HG03469 (cell line): ENCODE measurements at regions not wholly inside any gene's neighbourhood (a gene's known extent, or its start where the extent isn't known, plus 50 kb on each side); places are given as distances from the start of the nearest gene placed in this dataset.

ENCODE experiments used
- ATAC-seq: cut with Tn5 transposase; IDR thresholded peaks from one replicate; pipeline ENCODE4 v1.9.1; 2021; ENCODE audit warnings: mild to moderate bottlenecking, moderate library complexity, moderate number of reproducible peaks; ENCODE audit not compliant: unreplicated experiment

DNA sequence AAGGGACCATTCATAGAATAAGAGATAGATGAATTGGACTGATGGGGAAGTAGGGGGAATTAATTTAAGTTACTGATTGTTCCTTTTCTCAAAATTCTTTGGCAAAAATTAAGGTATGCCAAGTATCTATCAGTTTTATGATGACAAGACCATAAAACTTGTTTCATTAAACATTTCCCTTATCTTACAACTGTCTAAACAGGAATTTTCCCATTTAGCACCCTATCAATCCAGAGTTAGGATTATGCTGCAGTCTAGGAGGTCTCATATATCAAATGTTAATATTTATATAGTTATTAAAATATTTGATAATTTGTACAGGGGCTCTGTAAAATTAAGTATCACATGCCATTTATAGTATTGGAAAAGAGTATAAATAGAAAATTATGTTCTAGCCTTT lies 51.5 kb upstream of the ARID1B start:
- ATAC-seq = no peak

DNA sequence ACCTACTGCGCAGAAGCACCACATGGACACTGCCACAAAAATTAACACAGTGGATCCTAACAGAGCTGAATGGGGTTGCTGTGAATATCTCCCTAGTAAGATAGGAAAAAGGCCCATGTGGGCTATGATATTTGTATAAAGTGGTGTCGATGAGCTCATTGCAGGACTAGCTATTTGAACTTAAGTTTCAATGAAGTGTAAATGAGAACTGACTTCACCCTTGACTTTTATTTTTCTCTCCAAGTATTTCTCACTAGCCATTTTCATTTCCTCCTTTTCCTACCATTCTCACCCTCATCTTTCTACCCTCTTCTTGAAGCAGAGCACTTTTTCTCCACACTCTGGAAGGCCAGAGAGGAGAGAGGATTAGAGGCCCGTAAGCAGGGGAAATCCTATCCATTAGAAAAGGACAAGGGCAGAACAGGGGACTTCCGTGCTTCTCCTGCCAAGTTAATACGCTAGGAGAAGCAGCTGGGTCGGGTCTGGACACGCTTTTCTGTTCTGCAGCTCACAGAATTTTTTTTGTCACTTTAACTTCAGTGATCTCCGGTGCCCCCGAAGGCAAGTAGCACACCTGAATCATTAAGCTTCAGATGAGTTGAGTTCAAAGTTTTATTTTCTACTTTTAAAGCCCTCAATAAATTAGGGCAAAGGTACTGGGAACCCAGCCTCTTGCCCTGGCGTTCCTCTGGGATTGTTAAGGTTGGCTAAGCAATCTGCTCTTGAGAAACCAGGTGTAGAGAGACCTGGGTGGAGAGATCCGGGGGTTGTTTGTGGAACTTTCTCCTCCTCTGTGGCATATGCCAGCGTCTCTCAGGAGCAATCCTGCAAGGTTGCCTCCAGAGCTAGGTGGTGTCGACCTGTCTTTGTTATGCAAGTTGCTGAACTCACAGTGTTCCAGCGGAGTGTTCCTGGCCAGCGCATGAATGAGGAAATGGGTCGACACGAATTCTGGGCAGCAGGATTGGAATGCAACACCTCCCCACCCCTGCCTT lies 56.2 kb upstream of the ARID1B start:
- peak; percentile 34 for ATAC-seq

DNA sequence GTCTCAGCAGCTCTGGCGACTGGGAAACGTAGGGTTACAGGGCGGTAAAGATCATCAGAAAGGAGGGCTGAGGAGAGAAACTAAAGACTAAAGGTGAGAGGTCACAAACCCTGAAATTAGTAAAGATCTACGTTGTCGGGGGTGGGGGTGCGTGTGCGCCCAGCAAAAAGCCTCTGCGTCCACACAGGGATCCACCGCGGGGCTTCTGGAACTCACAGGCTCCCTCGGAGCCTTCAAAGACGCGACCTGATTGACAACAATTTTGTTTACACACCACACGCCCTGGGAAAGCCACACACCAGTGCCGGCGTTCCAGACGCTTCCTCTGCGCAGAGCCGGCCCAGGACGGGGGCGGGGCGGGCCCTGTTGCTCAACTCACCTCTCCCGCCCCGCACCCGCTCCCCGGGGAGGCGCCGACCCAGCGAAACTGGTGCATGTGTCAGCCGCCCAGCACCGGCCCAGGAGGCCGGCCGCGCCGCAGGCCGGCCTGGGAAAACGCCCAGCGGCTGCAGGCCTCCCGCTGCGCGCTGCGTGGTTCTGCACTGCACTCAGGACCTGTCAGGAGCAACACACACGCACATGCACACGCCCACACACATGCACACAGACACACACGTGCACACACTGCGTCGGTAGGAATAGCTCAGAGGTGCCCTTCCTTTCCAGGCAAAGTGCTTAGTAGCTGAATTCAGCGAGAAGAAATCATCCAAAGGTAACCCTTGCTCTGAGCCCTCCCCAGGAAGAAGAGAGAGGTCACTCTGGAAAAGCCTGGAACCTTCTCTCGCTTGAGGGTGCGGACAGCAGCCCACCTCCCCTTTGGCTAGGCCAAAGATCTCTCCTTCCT lies 57.2 kb upstream of the ARID1B start:
- peak; percentile 63 for ATAC-seq

DNA sequence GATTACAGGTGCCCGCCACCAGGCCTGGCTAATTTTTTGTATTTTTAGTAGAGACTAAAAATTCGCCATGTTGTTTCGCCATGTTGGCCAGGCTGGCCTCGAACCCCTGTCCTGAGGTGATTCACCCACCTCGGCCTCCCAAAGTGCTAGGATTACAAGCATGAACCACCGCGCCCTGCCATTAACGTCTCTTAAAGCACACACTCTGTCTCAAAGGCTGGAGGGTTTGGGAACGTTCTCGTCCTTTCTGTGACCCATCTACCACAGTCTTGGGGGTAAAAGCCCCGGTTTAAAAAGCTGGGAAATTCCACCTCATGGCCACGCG lies 57.8 kb upstream of the ARID1B start:
- ATAC-seq = no peak

DNA sequence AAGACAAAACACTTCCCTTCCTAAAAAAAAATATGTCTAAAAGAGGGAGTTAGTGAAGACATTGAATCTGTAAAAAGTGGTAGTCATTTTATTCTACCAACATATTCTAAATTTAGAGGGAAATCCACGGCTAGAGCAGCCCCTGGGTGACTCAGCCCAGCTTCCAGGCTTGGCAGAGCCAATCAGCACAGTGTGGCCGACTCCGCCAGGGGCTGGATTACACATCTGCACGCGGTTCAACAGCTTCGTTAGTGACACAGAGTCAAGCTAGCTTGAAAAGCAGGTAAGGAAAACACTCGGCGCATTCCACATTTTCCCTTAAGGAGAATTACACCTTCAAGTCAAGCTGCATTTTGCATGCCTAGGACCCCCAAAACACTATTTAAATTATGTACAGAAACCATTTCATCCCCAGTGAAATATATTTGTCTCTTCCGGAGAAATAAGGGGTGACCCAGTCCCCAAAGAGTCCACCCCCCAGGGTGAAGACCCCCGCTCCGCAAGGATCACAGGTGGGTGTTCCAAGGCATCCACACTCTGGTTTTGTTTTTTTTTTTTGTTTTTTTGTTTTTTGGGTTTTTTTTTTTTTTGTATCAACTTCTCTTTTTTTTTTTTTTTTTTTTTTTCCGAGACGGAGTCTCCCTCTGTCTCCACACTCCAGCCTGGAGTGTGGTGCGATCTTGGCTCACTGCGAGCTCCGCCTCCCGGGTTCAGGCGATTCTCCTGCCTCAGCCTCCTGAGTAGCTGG lies 58.4 kb upstream of the ARID1B start:
- no peak for ATAC-seq

DNA sequence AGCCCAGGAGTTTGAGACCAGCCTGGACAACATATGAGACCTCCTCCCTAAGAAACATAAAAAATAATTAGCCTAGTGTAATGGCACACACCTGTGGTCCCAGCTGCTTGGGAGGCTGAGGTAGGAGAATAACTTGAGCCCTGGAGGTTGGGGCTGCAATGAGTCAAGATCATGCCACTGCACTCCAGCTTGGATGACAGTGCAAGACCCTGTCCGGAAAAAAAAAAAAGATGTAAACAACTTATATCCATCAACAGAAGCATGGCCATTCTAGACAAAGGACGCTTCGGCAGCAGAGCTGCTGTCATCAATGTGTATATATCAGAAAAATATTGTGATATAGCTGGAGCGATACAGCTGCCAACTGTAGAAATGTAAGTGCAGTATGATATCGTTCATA lies 59.6 kb upstream of the ARID1B start:
- ATAC-seq = no peak

DNA sequence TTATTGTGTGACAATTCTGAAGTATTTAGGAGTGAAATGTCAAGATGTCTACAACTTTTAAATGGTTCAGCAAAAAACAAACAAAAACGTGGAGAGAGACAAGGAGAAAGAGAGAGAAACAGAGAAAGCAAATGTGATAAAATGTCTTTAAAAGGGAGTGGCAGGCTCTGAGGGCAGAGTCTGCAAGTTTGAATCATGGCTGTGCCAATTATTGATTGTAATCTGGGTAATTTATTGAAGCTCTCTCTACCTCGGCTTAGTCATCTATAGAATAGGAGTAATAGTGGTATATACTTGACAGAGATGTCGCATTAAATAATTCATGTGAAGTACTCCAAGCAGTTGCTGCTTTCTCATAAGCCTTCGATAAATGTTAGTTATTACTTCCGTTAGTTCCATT lies 61.3 kb upstream of the ARID1B start:
- no peak for ATAC-seq

DNA sequence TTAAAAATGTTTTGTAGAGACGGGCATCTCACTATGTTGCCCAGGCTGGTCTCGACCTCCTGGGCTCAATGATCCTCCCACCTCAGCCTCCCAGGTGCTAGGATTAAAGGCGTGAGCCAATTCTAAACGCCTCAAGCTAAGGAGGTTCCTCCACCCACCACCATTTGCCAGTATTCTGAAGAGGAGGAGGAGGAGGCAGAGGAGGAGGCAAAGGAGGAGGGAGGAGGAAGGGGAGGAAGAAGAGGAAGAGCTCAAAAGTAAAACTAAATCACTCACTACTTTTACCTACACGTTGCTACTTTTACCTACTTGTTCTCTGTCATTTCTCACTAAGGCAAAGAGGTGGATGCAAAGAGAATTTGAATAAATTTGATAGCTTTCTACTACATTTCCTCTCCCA lies 63.6 kb upstream of the ARID1B start:
- no peak for ATAC-seq

DNA sequence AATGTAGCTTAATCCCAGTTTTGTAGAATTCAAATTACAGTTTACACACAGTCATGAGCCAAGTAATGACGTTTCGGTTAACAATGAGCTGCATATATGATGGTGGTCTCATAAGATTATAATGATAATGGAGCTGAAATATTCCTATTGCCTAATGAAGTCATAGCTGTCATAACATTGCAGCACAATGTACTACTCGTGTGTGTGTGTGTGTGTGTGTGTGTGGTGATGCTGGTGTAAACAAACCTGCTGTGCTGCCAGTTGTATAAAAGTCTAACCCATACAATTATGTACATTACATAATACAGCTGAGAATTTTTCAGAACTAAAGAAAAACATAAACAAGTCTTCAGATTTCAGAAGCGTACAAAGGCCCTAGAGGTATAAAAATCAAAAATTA lies 66.7 kb upstream of the ARID1B start:
- ATAC-seq = no peak

DNA sequence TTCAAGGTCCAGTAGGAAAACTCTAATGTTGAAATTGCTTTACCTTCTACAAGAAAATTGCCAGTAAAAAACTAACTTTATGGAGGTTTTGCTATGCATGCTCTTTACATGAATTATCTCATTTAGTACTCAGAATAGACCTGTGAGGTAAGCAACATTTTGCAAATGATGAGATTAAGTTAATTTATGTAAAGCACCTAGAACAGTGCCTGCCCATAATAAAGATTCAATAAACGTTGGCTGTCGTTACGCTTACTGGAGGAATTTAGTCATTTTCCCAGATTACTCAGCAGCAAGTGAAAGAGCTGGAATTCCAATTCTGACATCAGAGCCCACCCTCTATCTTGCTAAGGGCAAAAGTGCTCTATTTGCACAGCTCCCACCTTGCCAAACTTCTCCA lies 69.4 kb upstream of the ARID1B start:
- no peak for ATAC-seq

DNA sequence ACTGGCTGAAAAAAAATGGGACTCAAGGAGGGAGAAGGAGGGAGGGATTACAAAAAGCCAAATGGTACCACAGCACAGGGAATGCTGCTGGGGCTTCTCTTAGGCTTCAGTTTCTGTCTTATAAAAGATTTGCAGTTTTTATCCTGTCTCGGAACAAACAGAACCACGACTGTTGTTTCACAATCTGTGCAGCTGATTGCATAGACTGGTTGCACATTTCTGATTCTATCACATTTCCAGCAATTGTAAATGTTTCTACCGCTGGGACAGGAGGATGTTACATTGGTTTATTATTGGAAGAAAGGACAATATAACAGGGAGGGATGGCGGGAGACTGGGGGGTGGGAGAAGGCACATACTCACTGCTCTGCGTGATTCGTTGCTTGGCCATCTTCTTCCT lies 73.5 kb upstream of the ARID1B start:
- ATAC-seq = no peak

DNA sequence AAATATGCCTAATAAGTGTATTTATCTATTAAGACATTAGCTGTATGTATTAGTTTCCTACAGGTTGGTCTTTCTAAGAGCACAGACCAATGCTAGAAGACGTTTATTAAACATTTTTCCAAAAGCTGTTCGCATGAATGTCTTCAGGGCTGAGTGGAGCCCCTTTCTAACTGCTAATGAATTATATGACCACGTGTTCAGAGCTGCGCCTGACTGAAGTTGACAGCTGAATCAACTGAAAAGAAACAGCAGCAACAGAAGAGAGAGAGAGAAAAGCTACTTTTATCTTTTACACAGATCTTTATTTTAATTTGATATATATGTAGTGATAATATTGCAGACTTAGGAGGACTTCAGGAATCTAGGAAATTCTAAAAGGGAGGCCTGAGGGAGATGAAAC lies 75.2 kb upstream of the ARID1B start:
- no peak for ATAC-seq

DNA sequence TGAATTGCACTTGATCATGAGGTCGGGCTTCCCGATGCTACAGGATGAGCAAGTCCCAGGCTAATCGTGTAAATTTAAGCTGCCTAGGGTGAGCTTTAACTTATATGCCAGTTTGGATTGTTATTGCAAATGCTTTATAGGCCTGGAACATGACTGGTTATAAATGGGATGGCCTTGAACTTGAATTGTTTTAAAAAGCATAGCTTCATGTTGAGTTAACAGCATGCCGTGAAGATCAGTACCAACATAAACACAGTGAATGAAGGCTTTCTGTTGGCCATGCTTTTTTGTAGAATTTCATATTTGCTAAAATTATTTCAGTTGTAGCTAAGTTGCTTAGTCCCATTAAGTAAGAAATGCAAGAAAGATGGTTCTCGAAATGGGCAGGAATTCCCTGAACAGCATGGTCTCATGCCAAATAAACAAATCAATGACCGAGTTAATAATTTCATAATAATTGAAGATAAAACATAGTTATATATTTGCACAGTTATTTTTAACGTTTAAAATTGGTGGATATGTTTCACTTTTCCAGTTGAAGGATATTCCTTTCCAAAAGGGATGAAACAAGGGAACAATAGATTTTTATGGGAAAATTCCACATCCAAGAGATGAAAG lies 76.6 kb upstream of the ARID1B start:
- no peak for ATAC-seq

DNA sequence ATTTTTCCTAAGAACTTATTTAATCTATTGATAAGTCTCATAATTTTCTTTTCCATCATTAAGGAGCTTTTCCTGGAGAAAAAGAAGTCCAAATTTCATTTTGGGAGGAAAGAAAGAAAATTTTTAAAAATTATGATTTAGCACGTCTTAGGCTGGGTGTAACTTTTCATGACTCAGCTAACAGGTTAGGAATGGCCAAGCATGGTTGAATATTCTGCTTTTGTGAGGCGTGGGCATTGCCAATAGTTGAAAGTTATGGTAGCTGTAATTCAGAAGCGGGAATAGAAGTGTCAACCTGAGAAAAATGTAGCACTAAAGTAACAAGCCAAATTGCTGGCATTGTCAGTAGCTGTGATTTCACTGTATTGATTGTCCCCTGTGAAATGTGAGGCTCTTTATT lies 77.2 kb upstream of the ARID1B start:
- no peak for ATAC-seq

DNA sequence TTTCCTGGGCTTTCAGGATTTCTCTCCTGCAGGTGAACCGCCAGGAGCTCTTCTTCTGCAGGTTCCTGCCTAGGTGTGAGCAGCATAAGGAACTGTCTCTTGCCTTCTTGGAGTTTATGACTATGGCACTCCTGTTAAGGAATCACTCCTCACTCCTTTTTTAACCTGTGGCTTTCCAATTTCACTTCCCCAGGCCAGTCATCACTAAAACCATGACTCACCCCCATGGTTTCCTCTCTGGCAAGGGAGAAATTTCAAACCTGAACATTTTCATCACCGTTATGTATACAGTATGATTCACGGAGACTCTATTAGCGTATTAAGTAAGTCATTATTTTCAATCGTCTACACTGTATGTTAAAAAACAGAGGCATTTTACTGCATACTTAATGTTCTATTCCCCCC lies 78.2 kb upstream of the ARID1B start:
- peak; percentile 25 for ATAC-seq

DNA sequence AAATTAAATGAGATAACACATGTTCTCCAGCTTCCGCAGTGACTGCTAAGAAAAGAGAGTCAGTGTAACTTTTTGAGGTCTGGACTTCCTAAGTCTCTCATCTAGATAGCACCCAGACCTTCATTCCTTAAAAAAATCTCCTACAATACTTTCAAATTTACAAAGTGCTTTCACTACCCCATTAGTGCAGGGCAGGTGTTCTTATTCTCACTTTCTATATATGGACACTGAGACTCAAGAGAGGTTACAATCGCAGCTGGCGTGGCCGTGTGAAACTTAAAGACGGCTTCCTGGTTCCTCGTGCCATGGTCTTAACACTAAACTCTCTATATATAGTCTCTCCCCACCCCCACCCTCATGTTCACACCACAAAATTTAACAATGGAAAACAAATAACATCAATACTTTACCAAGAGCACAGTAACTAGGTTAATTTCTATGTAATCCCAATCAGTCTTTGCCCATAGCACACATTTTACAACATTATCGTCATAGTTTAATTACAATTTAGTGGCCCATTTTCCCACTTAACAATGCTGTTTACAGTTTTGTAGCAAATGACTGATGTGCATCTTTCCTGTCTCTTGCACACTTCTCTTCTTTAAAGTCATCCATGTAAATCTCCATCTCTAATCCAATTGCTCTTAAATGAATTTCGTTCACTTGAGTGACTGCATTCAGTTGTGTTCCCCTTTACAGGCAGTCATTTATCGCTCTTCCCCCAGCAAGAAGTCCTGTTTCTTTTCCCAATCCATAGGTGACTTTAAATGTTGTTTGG lies 78.8 kb upstream of the ARID1B start:
- ATAC-seq = peak; percentile 60

DNA sequence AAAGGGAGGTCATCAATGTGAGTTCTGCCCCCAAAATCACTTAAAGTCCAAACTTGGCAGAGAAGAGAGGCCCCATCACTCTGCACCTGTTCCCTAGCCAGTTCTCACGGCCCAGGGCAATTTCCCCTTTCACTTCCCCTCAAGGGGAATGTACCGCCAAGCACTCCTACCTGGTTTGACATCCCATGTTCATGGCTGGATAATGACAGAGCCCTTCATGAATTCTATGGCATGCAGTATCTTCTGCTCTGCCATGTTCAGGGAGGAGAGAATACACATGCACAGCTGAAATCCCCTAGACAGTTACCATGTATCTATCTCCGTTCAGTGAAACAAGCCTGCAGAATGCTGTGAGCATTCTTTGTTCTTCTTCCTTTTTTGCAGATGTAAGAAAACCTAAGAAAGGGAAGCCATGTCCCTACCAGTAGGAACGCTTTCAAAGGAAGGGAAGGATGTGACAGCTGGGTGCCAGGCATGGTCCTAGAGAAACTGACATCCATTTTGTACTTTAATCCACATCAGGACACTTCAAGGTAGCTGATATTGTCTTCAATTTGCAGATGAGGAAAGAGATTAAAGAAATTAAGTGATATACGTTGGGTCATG lies 79.8 kb upstream of the ARID1B start:
- ATAC-seq = no peak

DNA sequence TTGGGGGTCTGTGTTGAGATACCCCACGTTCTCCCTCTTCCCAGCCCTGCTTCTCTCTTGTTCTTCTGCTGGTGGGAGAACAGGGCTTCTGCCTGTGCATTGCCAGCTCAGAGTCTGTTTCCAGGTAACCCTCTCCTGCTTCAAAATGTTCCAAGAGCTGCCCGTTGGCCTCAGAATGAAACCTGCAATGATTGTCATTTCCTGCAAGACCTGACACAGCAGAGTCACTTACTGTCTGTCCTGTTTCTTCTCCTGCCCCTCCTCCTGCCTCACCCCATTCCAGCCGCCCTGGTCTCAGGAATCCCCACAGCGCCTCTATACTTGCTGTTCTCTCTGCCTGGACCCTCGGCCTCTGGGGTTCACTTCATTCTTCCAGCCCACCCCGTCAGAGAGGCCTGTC lies 81.4 kb upstream of the ARID1B start:
- no peak for ATAC-seq

DNA sequence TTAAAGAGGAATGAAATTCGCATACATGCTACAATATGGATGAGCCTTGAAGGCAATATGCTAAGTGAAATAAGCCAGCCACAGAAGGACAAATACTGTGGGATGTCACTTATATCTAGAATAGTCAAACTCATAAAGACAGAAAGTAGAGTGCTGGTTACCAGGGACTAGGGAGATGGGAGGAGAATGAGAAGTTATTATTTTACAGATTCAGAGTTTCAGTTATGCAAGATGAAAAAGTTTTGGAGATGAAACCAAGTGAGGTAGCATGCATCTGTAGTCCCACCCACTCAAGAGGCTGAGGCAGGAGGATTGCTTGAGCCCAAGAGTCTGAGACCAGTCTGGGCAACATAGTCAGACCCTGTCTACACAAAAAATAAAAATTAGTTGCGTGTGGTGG lies 82.5 kb upstream of the ARID1B start:
- ATAC-seq = no peak

DNA sequence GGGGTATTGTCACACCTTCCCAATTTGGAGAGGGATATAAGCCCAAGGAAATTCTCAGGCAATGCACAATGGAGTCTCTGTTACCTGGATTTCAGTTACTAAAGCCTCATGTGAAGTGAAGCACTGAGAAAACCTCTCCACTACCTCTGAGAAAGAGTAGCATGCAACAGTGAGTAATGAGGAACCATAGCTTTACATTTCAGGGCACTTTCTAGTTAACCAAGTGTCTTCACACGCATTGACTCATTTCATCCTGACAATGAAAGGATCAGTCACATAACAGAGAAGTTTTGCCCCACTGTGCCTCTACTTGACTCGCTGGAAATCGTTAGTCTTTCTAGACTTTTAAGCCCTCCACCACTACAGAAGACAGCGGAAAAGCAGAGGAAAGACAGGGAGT lies 86.2 kb upstream of the ARID1B start:
- peak; percentile 65 for ATAC-seq
